GM19395 (cell line): ENCODE measurements at regions not wholly inside any gene's neighbourhood (a gene's known extent, or its start where the extent isn't known, plus 50 kb on each side); places are given as distances from the start of the nearest gene placed in this dataset.

ENCODE experiments used
- ATAC-seq: cut with Tn5 transposase; IDR thresholded peaks from one replicate; pipeline ENCODE4 v1.9.1; 2021; ENCODE audit warnings: mild to moderate bottlenecking, moderate library complexity; ENCODE audit not compliant: unreplicated experiment

- no peak for ATAC-seq
Observed at GRCh38 chr12:58519839-58520238, 400.5 kb downstream of the LRIG3 start.

DNA sequence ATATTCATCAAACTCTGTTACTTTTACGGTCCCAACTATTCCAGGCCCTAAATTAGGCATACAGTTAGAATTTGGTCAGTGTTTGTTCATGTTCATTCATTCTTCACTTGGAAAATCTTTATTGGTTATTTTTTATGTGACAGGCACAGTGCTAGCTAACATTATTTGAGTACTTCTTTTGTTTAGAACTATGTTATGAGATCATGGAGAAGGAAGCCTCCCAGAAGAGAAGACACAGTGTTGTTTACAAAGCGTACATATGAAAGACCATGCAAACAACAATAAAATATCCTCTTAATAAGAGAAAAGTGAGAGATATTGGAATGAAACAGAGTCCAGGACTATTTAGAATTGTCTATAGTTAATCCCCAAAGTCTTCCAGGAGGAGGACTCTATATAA lies 399.2 kb downstream of the LRIG3 start:
- no peak for ATAC-seq

DNA sequence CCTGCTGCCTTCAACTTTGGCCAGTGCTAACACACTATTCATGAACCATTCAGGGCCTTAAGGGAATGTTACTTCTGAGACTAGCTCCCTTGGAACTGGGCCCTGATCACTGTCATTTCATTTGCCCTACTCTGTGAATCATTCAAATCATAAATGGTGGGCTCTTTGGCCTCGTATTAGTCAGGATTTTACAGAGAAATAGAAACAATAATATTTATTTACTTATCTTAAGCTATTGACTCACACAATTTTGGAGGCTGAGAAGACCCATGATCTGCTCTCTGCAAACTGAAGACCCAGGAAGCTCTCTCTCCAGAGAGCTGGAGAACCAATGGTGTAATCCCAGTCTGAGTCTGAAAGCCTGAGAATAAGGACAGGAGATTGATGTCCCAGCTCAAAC lies 398.5 kb downstream of the LRIG3 start:
- ATAC-seq: no peak

- no peak for ATAC-seq
Observed at GRCh38 chr12:58523360-58523759, 396.9 kb downstream of the LRIG3 start.

DNA sequence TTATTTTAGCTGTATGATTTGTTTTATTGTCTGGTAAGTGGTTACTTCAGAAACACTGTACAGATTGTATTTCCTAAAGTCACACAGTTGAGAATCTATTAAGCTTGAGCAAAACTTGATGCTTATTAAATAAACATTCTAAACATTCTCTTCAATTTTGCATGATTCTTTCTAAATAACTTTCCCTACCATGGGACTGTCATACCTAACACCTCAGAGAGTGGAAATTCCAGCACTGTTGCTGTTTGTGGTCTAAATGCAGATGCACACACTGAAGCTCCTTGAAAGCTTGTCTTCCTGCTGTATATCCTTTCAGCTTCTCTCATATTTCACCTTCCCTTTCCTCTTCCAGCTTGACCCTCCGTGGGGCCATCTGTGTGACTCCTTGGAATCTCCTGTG lies 392.0 kb downstream of the LRIG3 start:
- ATAC-seq: no peak

GRCh38 chr12:58529114-58529665 lies 391.1 kb downstream of the LRIG3 start:
- no peak for ATAC-seq

DNA sequence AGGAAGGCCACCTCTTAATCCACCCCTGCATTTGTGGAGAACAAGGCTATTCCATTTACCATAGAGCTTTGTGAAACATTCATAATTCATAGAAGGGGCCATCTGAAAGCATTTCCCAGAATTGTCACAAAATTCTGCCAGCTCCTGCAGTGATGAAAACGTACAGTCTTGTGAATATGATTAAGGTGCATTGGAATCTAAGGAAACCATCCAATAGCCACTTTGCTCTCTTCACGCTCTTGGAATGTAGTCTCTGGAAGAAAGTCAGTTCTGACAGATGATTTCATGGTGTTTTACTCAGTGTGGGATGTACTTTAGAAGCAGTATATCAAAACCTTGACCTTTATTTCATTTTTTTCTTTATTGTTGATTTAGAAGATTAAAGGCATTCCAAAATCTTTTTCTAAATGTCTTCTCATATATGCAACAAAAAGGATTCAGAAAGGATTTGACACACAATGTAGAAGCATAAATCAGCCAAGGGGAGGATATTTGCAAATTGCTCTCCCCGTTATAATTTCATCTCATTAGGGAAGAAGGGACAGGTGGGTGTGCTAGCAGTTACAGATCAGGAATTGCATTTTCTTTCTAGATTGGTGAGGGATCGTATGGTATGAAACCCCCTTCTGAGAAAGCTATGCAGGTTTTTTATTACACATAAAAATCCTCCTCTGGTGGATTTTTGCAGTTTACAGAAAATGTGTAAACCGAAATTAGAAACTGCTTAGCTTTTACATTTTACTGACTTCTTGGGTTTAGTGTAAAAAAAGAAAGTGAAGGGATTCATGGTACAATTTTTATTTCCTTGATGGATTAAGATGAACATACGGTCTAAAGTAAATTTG lies 390.2 kb downstream of the LRIG3 start:
- no peak for ATAC-seq

GRCh38 chr12:58530742-58531062 lies 389.6 kb downstream of the LRIG3 start:
- ATAC-seq: no peak

- ATAC-seq: no peak
Observed at GRCh38 chr12:58532855-58533608, 387.3 kb downstream of the LRIG3 start.

DNA sequence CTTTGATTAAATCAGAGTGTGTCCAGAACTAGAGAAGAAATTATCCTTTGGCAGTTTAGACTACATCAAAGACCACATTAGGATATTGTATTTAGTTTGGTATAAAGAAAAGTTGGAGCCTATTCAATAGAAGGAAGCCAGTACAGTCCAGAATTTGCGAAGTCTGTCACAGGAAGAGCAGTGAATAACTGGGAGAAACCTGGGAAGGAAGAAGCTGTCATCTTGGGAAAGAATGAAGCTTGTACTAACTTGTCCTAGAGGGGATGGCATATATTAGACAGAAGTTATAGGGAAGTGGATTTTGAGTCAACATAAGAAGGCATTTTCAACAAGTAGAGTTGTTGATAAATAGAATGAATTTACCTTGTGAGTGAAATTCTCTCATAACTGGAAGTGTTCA lies 386.7 kb downstream of the LRIG3 start:
- no peak for ATAC-seq

- ATAC-seq: no peak
Observed at GRCh38 chr12:58537278-58537677, 383.0 kb downstream of the LRIG3 start.

GRCh38 chr12:58539295-58539694 lies 381.0 kb downstream of the LRIG3 start:
- ATAC-seq: no peak

DNA sequence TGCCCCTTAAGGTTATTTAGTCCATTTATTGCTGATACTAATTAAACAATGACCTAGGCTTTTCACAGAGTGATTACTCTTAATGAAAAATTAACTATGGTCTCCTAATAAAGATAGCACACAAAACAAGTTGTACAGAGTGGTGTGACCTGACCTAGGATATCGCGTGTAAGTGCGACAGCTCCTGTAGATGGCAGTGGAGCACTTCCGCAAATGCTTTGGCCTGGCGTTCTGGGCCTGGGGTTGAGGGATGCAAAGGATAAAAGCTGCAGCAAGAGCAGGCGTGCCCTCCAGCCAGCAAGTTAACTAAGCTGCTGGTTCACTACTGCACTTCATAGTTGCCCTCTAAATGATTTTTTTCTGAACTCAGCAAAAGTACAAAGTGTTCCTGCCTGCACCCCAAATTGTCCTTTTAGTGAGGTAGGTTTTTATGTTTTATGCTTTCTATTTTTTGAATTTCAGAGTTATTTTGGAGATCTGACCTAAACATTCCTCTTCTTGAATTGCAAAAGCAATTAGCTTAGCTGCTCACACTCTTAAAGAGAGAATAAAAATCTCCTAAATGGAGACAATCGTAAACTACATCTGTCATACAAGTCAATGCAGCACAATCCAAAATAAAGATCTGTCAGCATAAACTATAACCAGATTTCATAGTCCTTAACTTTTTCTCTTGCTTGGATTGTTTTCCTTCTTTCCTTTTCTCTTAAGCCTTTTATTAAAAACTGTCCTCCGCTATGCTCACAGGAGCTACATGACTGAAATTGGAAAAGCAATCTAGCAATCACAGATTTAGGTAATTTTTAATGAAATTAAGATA lies 379.6 kb downstream of the LRIG3 start:
- peak; percentile 92 for ATAC-seq

- no peak for ATAC-seq
Observed at GRCh38 chr12:58541300-58541690, 379.0 kb downstream of the LRIG3 start.

DNA sequence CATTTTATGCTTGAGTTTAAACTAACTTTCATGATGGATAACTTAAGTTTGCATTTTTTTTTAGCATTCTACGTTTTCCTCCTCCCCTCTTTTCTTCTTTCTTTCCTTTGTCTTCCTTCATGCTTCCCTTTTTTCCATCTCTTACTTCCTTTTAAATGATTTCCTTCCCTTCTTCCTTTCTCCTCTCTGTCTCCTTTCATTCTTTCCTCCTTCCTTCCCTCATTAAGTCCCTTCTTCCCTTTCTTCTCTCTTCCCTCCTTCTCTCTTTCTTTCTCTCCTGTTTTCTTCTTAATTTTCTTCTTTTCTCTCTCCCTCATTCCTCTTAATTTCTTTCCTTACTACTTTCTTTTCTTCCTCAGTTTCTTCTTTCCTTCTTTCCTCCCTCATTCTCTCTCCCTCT lies 376.0 kb downstream of the LRIG3 start:
- ATAC-seq: no peak

GRCh38 chr12:58547217-58547616 lies 373.1 kb downstream of the LRIG3 start:
- no peak for ATAC-seq

DNA sequence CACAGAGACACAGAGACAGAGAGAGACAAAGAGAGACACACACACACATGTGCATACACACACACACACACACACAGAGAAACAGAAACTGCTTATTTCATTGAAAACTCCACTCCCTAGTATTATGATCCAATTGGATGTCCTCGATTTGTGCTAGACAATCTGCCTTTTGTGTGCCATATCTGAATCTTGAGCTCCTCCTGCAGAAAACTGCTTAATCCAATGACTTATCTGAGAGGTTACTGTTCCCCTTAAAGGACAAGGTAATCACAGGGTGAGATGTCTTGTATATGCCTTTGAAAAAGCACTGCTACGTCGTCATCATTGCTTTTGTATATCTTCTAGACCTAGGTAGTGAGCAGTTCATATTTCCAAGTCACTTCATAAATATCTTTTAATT lies 371.5 kb downstream of the LRIG3 start:
- no peak for ATAC-seq

- ATAC-seq: no peak
Observed at GRCh38 chr12:58554522-58555157, 365.7 kb downstream of the LRIG3 start.

GRCh38 chr12:58557171-58557570 lies 363.1 kb downstream of the LRIG3 start:
- ATAC-seq: no peak

- no peak for ATAC-seq
Observed at GRCh38 chr12:58557661-58558060, 362.6 kb downstream of the LRIG3 start.

GRCh38 chr12:58563621-58564020 lies 356.7 kb downstream of the LRIG3 start:
- no peak for ATAC-seq
